ENCODE measurements at regions not wholly inside any gene's neighbourhood (a gene's known extent, or its start where the extent isn't known, plus 50 kb on each side); places are given as distances from the start of the nearest gene placed in this dataset.

DNA sequence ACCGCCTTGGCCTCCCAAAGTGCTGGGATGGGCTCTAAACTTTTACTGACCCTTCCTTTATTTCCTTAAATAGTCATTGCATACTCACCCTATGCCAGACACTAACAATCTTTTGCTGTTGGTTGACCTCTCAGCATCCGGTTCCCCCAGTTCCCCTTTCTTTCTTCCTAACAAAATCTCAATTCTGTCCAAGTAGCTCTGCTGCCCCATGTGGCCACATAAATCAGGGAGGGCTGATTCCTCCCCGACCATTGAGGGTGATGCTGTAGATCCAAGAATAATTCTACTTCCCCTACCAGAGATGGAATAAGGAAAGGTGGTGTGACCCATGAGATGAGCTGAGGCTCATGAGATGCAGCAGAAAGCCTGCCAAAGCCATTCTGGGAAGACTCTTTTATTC is 315.3 kb upstream of the MSX2 start:
- ChIA-PET CTCF (interaction anchor here (1.3 kb wide), 1 partner anchor 13 kb away, joined by 4 read pairs; no protein-coding TSS in a partner anchor), SMC1A (ENCODE audit: uncharacterized antibody, unreplicated experiment) (no interaction called here), POLR2A (no interaction called here), RAD21 (ENCODE audit: unreplicated experiment) (no interaction called here)
- Histone ChIP-seq H3K4me2 (ENCODE audit: control insufficient read depth, insufficient read depth) (no peak overlapping the region), H4K20me1 (ENCODE audit: control insufficient read depth, insufficient read depth) (no peaks in the 10 kb centered on the region), H3K9me3 (replicated peaks; ENCODE audit: control insufficient read depth, insufficient read depth, low read length) (no peaks in the 10 kb centered on the region), H3K4me3 (no peak overlapping the region), H3K36me3 (ENCODE audit: control insufficient read depth in 2 of 2, insufficient read depth in 2 of 2, low read length in 1 of 2) (no peaks in the 10 kb centered on the region), H2AFZ (ENCODE audit: control insufficient read depth, low read depth, low read length) (no peak overlapping the region), H3K27ac (ENCODE audit: control insufficient read depth, insufficient read depth) (no peak overlapping the region), H3K27me3 (replicated peaks in 1 of 2; ENCODE audit: control insufficient read depth in 2 of 2, insufficient read depth in 2 of 2, low read length in 1 of 2) (peaks cover 0 to 2% of the 10 kb centered on the region in 2 experiments; a peak in 3 of 4 replicates), H3K79me2 (ENCODE audit: control insufficient read depth, insufficient read depth, low read length) (no peaks in the 10 kb centered on the region), H3K4me1 (ENCODE audit: control insufficient read depth, insufficient read depth, low read length) (no peaks in the 10 kb centered on the region), H3K9ac (ENCODE audit: control insufficient read depth, insufficient read depth, low read length) (no peak overlapping the region)
- no peak for FAIRE-seq
- no peak for TF ChIP-seq CREB1 (IDR thresholded peaks at IDR 0.05; ENCODE audit: low read depth)
- TF ChIP-seq, protein P1, sequence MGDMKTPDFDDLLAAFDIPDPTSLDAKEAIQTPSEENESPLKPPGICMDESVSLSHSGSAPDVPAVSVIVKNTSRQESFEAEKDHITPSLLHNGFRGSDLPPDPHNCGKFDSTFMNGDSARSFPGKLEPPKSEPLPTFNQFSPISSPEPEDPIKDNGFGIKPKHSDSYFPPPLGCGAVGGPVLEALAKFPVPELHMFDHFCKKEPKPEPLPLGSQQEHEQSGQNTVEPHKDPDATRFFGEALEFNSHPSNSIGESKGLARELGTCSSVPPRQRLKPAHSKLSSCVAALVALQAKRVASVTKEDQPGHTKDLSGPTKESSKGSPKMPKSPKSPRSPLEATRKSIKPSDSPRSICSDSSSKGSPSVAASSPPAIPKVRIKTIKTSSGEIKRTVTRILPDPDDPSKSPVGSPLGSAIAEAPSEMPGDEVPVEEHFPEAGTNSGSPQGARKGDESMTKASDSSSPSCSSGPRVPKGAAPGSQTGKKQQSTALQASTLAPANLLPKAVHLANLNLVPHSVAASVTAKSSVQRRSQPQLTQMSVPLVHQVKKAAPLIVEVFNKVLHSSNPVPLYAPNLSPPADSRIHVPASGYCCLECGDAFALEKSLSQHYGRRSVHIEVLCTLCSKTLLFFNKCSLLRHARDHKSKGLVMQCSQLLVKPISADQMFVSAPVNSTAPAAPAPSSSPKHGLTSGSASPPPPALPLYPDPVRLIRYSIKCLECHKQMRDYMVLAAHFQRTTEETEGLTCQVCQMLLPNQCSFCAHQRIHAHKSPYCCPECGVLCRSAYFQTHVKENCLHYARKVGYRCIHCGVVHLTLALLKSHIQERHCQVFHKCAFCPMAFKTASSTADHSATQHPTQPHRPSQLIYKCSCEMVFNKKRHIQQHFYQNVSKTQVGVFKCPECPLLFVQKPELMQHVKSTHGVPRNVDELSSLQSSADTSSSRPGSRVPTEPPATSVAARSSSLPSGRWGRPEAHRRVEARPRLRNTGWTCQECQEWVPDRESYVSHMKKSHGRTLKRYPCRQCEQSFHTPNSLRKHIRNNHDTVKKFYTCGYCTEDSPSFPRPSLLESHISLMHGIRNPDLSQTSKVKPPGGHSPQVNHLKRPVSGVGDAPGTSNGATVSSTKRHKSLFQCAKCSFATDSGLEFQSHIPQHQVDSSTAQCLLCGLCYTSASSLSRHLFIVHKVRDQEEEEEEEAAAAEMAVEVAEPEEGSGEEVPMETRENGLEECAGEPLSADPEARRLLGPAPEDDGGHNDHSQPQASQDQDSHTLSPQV (IDR thresholded peaks at IDR 0.05), result no peak
- TF ChIP-seq, protein P2, sequence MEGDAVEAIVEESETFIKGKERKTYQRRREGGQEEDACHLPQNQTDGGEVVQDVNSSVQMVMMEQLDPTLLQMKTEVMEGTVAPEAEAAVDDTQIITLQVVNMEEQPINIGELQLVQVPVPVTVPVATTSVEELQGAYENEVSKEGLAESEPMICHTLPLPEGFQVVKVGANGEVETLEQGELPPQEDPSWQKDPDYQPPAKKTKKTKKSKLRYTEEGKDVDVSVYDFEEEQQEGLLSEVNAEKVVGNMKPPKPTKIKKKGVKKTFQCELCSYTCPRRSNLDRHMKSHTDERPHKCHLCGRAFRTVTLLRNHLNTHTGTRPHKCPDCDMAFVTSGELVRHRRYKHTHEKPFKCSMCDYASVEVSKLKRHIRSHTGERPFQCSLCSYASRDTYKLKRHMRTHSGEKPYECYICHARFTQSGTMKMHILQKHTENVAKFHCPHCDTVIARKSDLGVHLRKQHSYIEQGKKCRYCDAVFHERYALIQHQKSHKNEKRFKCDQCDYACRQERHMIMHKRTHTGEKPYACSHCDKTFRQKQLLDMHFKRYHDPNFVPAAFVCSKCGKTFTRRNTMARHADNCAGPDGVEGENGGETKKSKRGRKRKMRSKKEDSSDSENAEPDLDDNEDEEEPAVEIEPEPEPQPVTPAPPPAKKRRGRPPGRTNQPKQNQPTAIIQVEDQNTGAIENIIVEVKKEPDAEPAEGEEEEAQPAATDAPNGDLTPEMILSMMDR (IDR thresholded peaks at IDR 0.05 in 2 of 3, conservative IDR thresholded peaks at IDR 0.05 in 1 of 3; ENCODE audit: control insufficient read depth in 2 of 3, extremely low read depth in 1 of 3, insufficient read depth in 1 of 3, low read depth in 3 of 3, low read length in 3 of 3), result peak in 2 of 3 experiments; percentile 12 to 32; a peak in 2 of 6 replicates
- peak; percentile 49; the same call in 1 of the 2 replicates for TF ChIP-seq SPI1 (IDR thresholded peaks at IDR 0.05; ENCODE audit: borderline replicate concordance, insufficient read depth, low read depth, low read length)
- no peak for DNase-seq (ENCODE audit: low read depth, low spot score)
- 9% methylated on average over 3 of the region's 3 CpGs for WGBS (ENCODE audit: insufficient coverage, insufficient replicate concordance, low lambda C conversion rate, missing lambda C conversion rate)
- intact Hi-C loops (cut with micrococcal nuclease; ENCODE audit: unreplicated experiment), result no loop called here
- BruUV-seq (replicated peaks), result no TSS peak
- in situ Hi-C loops (cut with MboI), result loop anchor here (25.0 kb wide), 1 partner anchor 528 kb away; no protein-coding TSS in a partner anchor
- no peak for ATAC-seq

All from GM12878 (cell line).